Thyroid gland (tissue), 4 donors: ENCODE measurements at regions not wholly inside any gene's neighbourhood (a gene's known extent, or its start where the extent isn't known, plus 50 kb on each side); places are given as distances from the start of the nearest gene placed in this dataset.

Experiments
- DNase-seq, 2 donors: peaks; one replicate each; pipeline ENCODE4 v3.0.0-alpha.2; 2019
- H3K27ac ChIP-seq, 3 donors: fragments of 200-600 bp; sonication (generic); 1 replicate in 2 of 3; 2 replicates in 1 of 3; pipeline ENCODE4 v1.5.1; 2016 to 2019; ENCODE audit warnings: mild to moderate bottlenecking in 1 of 3, moderate library complexity in 1 of 3
- H3K27me3 ChIP-seq: fragments of 200-600 bp; sonication (generic); one replicate; pipeline ENCODE4 v1.5.1; 2019
- H3K36me3 ChIP-seq, 2 donors: fragments of 200-600 bp; sonication (generic); one replicate each; pipeline ENCODE4 v1.5.1; 2016 to 2019
- H3K4me1 ChIP-seq, 2 donors: fragments of 200-600 bp; sonication (generic); one replicate each; pipeline ENCODE4 v1.5.1; 2017 to 2019
- H3K4me3 ChIP-seq, 3 donors: fragments of 200-600 bp; sonication (generic); replicated peaks in 1 of 3; 1 replicate in 2 of 3; 2 replicates in 1 of 3; pipeline ENCODE4 v1.5.1; 2016; ENCODE audit warnings: mild to moderate bottlenecking in 1 of 3
- H3K9me3 ChIP-seq: fragments of 200-600 bp; sonication (generic); one replicate; pipeline ENCODE4 v1.5.1; 2017
- CTCF ChIP-seq, 6 experiments: fragments of 200-600 bp in 3 of 6; fragments of 450-650 bp in 3 of 6; sonication (generic) in 3 of 6; IDR thresholded peaks; one replicate each; pipeline ENCODE4 v1.5.1; 2016 to 2019; ENCODE audit warnings: antibody characterized with exemption in 6 of 6, mild to moderate bottlenecking in 2 of 6, inconsistent platforms in 1 of 6, moderate library complexity in 1 of 6
- POLR2A ChIP-seq, 2 donors: fragments of 450-650 bp; IDR thresholded peaks; one replicate each; pipeline ENCODE4 v1.6.1; 2017; ENCODE audit warnings: antibody characterized with exemption in 2 of 2, mild to moderate bottlenecking in 2 of 2, moderate library complexity in 1 of 2
- whole genome bisulfite sequencing, 2 donors: methylation state at CpG; one replicate each; pipeline ENCODE4 v1.1.5; 2017; 5-methylcytosine and 5-hydroxymethylcytosine counted together
- intact Hi-C: fragments of 100-400 bp; cut with DNase I; formaldehyde crosslinking; loops from one replicate; pipeline ENCODE4 v1.15.1; 2023

- no peak for DNase-seq
- H3K36me3 ChIP-seq, result no peaks in the 10 kb centered on the region
- no peak overlapping the region for H3K27ac ChIP-seq
- H3K9me3 ChIP-seq, result no peaks in the 10 kb centered on the region
- H3K4me1 ChIP-seq, result no peaks in the 10 kb centered on the region
- 51 to 53% methylated on average over 5 of the region's 5 CpGs for WGBS, 2 donors
- no peak overlapping the region for H3K4me3 ChIP-seq
- no peaks in the 10 kb centered on the region for H3K27me3 ChIP-seq
- TF ChIP-seq POLR2A (IDR thresholded peaks at IDR 0.05), result no peak
- TF ChIP-seq CTCF (IDR thresholded peaks at IDR 0.05), result no peak
- intact Hi-C loops, result no loop called here
Observed at GRCh38 chr6:77021778-77022177, 441.5 kb downstream of the HTR1B start.

GRCh38 chr6:77021232-77021631 is 442.1 kb downstream of the HTR1B start:
- H3K4me3 ChIP-seq, result no peak overlapping the region
- DNase-seq, result no peak
- TF ChIP-seq POLR2A (IDR thresholded peaks at IDR 0.05) (no peak), CTCF (IDR thresholded peaks at IDR 0.05) (no peak)
- no peaks in the 10 kb centered on the region for H3K36me3 ChIP-seq
- no peaks in the 10 kb centered on the region for H3K27me3 ChIP-seq
- no peaks in the 10 kb centered on the region for H3K4me1 ChIP-seq
- no peaks in the 10 kb centered on the region for H3K9me3 ChIP-seq
- intact Hi-C loops, result no loop called here
- H3K27ac ChIP-seq, result no peak overlapping the region

- Histone ChIP-seq H3K9me3 (no peaks in the 10 kb centered on the region), H3K36me3 (no peaks in the 10 kb centered on the region), H3K4me1 (no peaks in the 10 kb centered on the region), H3K27me3 (no peaks in the 10 kb centered on the region), H3K4me3 (no peak overlapping the region), H3K27ac (no peak overlapping the region)
- no peak for DNase-seq
- intact Hi-C loops, result no loop called here
- TF ChIP-seq POLR2A (IDR thresholded peaks at IDR 0.05), result no peak
- TF ChIP-seq CTCF (IDR thresholded peaks at IDR 0.05), result no peak
- 82 to 88% methylated on average over 3 of the region's 3 CpGs for WGBS, 2 donors
Observed at GRCh38 chr6:77019081-77019480, 444.2 kb downstream of the HTR1B start.

GRCh38 chr6:77017537-77017936 is 445.8 kb downstream of the HTR1B start:
- Histone ChIP-seq H3K36me3 (no peaks in the 10 kb centered on the region), H3K27me3 (no peaks in the 10 kb centered on the region), H3K9me3 (no peaks in the 10 kb centered on the region), H3K4me1 (no peaks in the 10 kb centered on the region), H3K4me3 (no peak overlapping the region), H3K27ac (no peak overlapping the region)
- no peak for DNase-seq
- TF ChIP-seq CTCF (IDR thresholded peaks at IDR 0.05) (no peak), POLR2A (IDR thresholded peaks at IDR 0.05) (no peak)
- intact Hi-C loops, result no loop called here
- WGBS, 2 donors, result 87 to 89% methylated on average over 2 of the region's 2 CpGs

GRCh38 chr6:77015350-77015749 is 447.9 kb downstream of the HTR1B start:
- H3K36me3 ChIP-seq, result no peaks in the 10 kb centered on the region
- 24 to 48% methylated on average over 1 of the region's 1 CpG for WGBS, 2 donors
- TF ChIP-seq POLR2A (IDR thresholded peaks at IDR 0.05) (no peak), CTCF (IDR thresholded peaks at IDR 0.05) (no peak)
- no peak overlapping the region for H3K4me3 ChIP-seq
- intact Hi-C loops, result no loop called here
- no peaks in the 10 kb centered on the region for H3K9me3 ChIP-seq
- H3K27me3 ChIP-seq, result no peaks in the 10 kb centered on the region
- no peak for DNase-seq
- no peak overlapping the region for H3K27ac ChIP-seq
- H3K4me1 ChIP-seq, result no peaks in the 10 kb centered on the region
